CD14-positive monocyte (primary cell): ENCODE measurements at regions not wholly inside any gene's neighbourhood (a gene's known extent, or its start where the extent isn't known, plus 50 kb on each side); places are given as distances from the start of the nearest gene placed in this dataset.
"Not testable (repeated sequence)": the region's sequence is repeated elsewhere in the genome, so short reads cannot be mapped to it uniquely, and the experiment has no call there.

ENCODE experiments used
- DNase-seq, 3 donors: peaks; one replicate each; pipeline ENCODE4 v3.0.0-alpha.2; 2011 to 2022
- H2AFZ ChIP-seq: 2 replicates; pipeline ENCODE4 v1.6.0; 2012; ENCODE audit warnings: mild to moderate bottlenecking, low read depth, low read length, inconsistent platforms; ENCODE audit not compliant: insufficient read depth, poor library complexity, severe bottlenecking
- H3K27ac ChIP-seq, 2 donors: 1 replicate in 1 of 2; 2 replicates in 1 of 2; pipeline ENCODE4 v1.5.1; 2012 to 2013; ENCODE audit warnings: low read length in 2 of 2, control low read depth in 1 of 2, inconsistent platforms in 1 of 2, low read depth in 1 of 2, mild to moderate bottlenecking in 1 of 2
- H3K27me3 ChIP-seq, 2 donors: one replicate each; pipeline versions ENCODE4 v1.6.0 to v1.6.1; 2011 to 2013; ENCODE audit warnings: low read length in 2 of 2; ENCODE audit not compliant: control insufficient read depth in 2 of 2, insufficient read depth in 2 of 2
- H3K36me3 ChIP-seq, 2 donors: replicated peaks in 1 of 2; 1 replicate in 1 of 2; 2 replicates in 1 of 2; pipeline versions ENCODE4 v1.5.1 to v1.6.1; 2012 to 2013; ENCODE audit warnings: low read length in 2 of 2, control low read depth in 1 of 2, inconsistent platforms in 1 of 2, mild to moderate bottlenecking in 1 of 2; ENCODE audit not compliant: insufficient read depth in 2 of 2, control insufficient read depth in 1 of 2
- H3K4me1 ChIP-seq, 2 donors: 1 replicate in 1 of 2; 2 replicates in 1 of 2; pipeline versions ENCODE4 v1.5.1 to v1.6.1; 2012 to 2013; ENCODE audit warnings: low read length in 2 of 2, control low read depth in 1 of 2, inconsistent platforms in 1 of 2, mild to moderate bottlenecking in 1 of 2, moderate library complexity in 1 of 2; ENCODE audit not compliant: insufficient read depth in 2 of 2, control insufficient read depth in 1 of 2
- H3K4me2 ChIP-seq: replicated peaks from 2 replicates; pipeline ENCODE3; 2012; ENCODE audit warnings: low read length, moderate library complexity, mild to moderate bottlenecking; ENCODE audit not compliant: poor library complexity, severe bottlenecking; ENCODE audit errors: extremely low read depth
- H3K4me3 ChIP-seq, 3 experiments: fragments of 200-600 bp in 1 of 3; sonication (generic) in 1 of 3; replicated peaks in 1 of 3; 1 replicate in 2 of 3; 2 replicates in 1 of 3; pipeline ENCODE4 v1.5.1; 2011 to 2013; ENCODE audit warnings: low read length in 3 of 3, mild to moderate bottlenecking in 3 of 3, control low read depth in 2 of 3, low read depth in 2 of 3, inconsistent platforms in 1 of 3, moderate library complexity in 1 of 3
- H3K79me2 ChIP-seq: 2 replicates; pipeline ENCODE4 v1.6.0; 2012; ENCODE audit warnings: mild to moderate bottlenecking, control low read depth, inconsistent platforms, low read length, moderate library complexity; ENCODE audit not compliant: insufficient read depth
- H3K9ac ChIP-seq: 2 replicates; pipeline ENCODE4 v1.6.0; 2017; ENCODE audit warnings: low read length, mild to moderate bottlenecking; ENCODE audit not compliant: insufficient read depth, poor library complexity, severe bottlenecking
- H3K9me3 ChIP-seq, 2 donors: replicated peaks in 1 of 2; 1 replicate in 1 of 2; 2 replicates in 1 of 2; pipeline versions ENCODE4 v1.5.1 to v1.6.1; 2012 to 2013; ENCODE audit warnings: low read length in 2 of 2, control low read depth in 1 of 2; ENCODE audit not compliant: control insufficient read depth in 1 of 2, insufficient read depth in 1 of 2
- H4K20me1 ChIP-seq: 2 replicates; pipeline ENCODE4 v1.6.0; 2012; ENCODE audit warnings: mild to moderate bottlenecking, low read length, control low read depth, moderate library complexity; ENCODE audit not compliant: insufficient read depth
- H3K27ac Mint-ChIP-seq, 7 donors: one replicate each; pipeline ENCODE4 v1.8.0; 2020; ENCODE audit warnings: mild to moderate bottlenecking in 7 of 7, mixed read lengths in 7 of 7, moderate library complexity in 6 of 7, inconsistent platforms in 2 of 7
- H3K27me3 Mint-ChIP-seq, 3 donors: one replicate each; pipeline ENCODE4 v1.8.0; 2021 to 2022; ENCODE audit warnings: low read depth in 3 of 3, mild to moderate bottlenecking in 3 of 3, mixed read lengths in 3 of 3, moderate library complexity in 3 of 3, inconsistent platforms in 1 of 3
- H3K36me3 Mint-ChIP-seq, 2 donors: one replicate each; pipeline ENCODE4 v1.8.0; 2020; ENCODE audit warnings: mixed read lengths in 2 of 2, inconsistent platforms in 1 of 2, mild to moderate bottlenecking in 1 of 2
- H3K4me1 Mint-ChIP-seq: one replicate; pipeline ENCODE4 v1.8.0; 2020; ENCODE audit warnings: mild to moderate bottlenecking, mixed read lengths
- H3K4me3 Mint-ChIP-seq, 2 donors: one replicate each; pipeline ENCODE4 v1.8.0; 2020; ENCODE audit warnings: mild to moderate bottlenecking in 2 of 2, mixed read lengths in 2 of 2, moderate library complexity in 1 of 2
- H3K9me3 Mint-ChIP-seq, 7 donors: one replicate each; pipeline ENCODE4 v1.8.0; 2020 to 2022; ENCODE audit warnings: mixed read lengths in 7 of 7, mild to moderate bottlenecking in 6 of 7, moderate library complexity in 6 of 7, inconsistent platforms in 2 of 7
- CTCF ChIP-seq: fragments of 200-600 bp; IDR thresholded peaks from one replicate; pipeline ENCODE4 v1.8.0; 2022; ENCODE audit warnings: antibody characterized with exemption, mild to moderate bottlenecking
- WGBS: methylation state at CpG from one replicate; pipeline ENCODE4 v1.1.5; 2013; ENCODE audit warnings: missing lambda C conversion rate; ENCODE audit not compliant: insufficient coverage; 5-methylcytosine and 5-hydroxymethylcytosine counted together
- intact Hi-C, 2 donors: fragments of 100-400 bp; cut with micrococcal nuclease; formaldehyde crosslinking; loops; one replicate each; pipeline versions ENCODE4 v1.15.0 to v1.15.1; 2023

GRCh38 chrX:123797543-123798447 lies 62.1 kb upstream of the XIAP start:
- H3K79me2 ChIP-seq, result no peaks in the 10 kb centered on the region
- H3K36me3 Mint-ChIP-seq, result no peaks in the 10 kb centered on the region
- H3K4me3 ChIP-seq, result no peak overlapping the region
- H2AFZ ChIP-seq, result no peak overlapping the region
- no peak overlapping the region for H3K4me2 ChIP-seq
- H3K9ac ChIP-seq, result no peak overlapping the region
- H3K4me3 Mint-ChIP-seq, result no peak overlapping the region
- no peak overlapping the region for H3K27ac Mint-ChIP-seq
- H3K27me3 ChIP-seq, result no peaks in the 10 kb centered on the region
- H3K4me1 ChIP-seq, result no peaks in the 10 kb centered on the region
- intact Hi-C loops, result no loop called here
- no peak for TF ChIP-seq CTCF
- H3K9me3 Mint-ChIP-seq, result no peaks in the 10 kb centered on the region
- no peaks in the 10 kb centered on the region for H4K20me1 ChIP-seq
- no peak overlapping the region for H3K27ac ChIP-seq
- no peaks in the 10 kb centered on the region for H3K9me3 ChIP-seq
- H3K36me3 ChIP-seq, result no peaks in the 10 kb centered on the region
- WGBS, result 100% methylated on average over 3 of the region's 8 CpGs
- no peak for DNase-seq
- H3K4me1 Mint-ChIP-seq, result no peaks in the 10 kb centered on the region
- no peaks in the 10 kb centered on the region for H3K27me3 Mint-ChIP-seq

- WGBS, result no CpG with 5 or more reads among the region's 13 CpGs
- H3K4me1 Mint-ChIP-seq, H3K9ac ChIP-seq, H3K79me2 ChIP-seq, H3K4me3 Mint-ChIP-seq, H3K27ac Mint-ChIP-seq, H3K27me3 ChIP-seq, H3K4me2 ChIP-seq, H3K36me3 ChIP-seq, DNase-seq, H3K9me3 ChIP-seq, H3K27me3 Mint-ChIP-seq, H2AFZ ChIP-seq, H3K4me1 ChIP-seq, H3K4me3 ChIP-seq, H4K20me1 ChIP-seq, H3K9me3 Mint-ChIP-seq, H3K36me3 Mint-ChIP-seq, intact Hi-C loops, H3K27ac ChIP-seq: not testable (repeated sequence)
These were observed 61.0 kb upstream of the XIAP start for GRCh38 chrX:123798706-123799430.
